WTC11 (cell line): ENCODE measurements at regions not wholly inside any gene's neighbourhood (a gene's known extent, or its start where the extent isn't known, plus 50 kb on each side); places are given as distances from the start of the nearest gene placed in this dataset.

Source experiments
- CREB1 ChIP-seq: sonication (generic); formaldehyde crosslinking; IDR thresholded peaks from 2 replicates; pipeline ENCODE4 v1.8.0; 2023; ENCODE audit warnings: mild to moderate bottlenecking, missing genetic modification reagents
- SMAD4 ChIP-seq: sonication (generic); formaldehyde crosslinking; IDR thresholded peaks from 2 replicates; pipeline ENCODE4 v1.8.0; 2022; ENCODE audit warnings: mild to moderate bottlenecking, missing genetic modification reagents

DNA sequence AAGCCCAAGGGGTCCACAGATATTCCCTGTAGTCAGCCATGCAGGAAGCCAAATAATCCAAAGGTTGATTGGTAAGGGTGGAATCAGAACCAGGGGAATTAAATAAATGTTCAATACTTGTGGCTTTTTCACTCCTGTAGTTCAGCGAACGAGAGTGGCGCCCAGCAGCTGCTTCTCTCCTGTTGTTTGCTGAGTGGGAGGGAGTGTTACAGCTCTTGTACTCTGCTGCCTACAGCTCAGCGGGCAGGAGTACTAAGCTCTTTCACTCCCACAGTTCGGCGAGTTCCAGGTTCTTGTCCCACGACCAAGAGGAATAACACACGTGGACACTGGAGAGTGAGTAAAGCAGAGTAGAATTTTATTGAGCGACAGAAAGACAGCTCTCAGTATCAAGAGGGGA lies 105.9 kb downstream of the MOBP start:
- TF ChIP-seq SMAD4 (CRISPR knock-in tag): no peak
- no peak for TF ChIP-seq CREB1 (CRISPR knock-in tag)
